ENCODE measurements at regions not wholly inside any gene's neighbourhood (a gene's known extent, or its start where the extent isn't known, plus 50 kb on each side); places are given as distances from the start of the nearest gene placed in this dataset.

DNA sequence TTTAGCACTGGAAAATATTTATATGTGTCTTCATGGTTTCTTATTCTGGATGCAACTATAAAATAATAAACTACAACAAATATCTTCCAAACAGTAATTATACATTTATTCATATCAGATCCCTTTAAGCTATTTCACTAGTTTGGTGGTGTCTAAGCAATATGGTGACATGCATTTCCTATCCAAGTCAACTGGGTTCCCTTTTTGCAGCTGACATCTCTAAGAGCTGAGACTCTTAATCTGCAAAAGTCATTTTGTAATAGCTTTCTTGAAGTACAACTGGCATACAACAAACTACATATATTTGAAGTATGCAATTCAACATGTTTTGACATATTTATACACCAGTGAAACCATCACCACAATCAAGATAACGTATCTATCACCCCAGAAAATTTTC, 59.9 kb upstream of the SLC1A4 start (continued):
- TF ChIP-seq ZFP36L2 (CRISPR knock-in tag; IDR thresholded peaks at IDR 0.05), result no peak

DNA sequence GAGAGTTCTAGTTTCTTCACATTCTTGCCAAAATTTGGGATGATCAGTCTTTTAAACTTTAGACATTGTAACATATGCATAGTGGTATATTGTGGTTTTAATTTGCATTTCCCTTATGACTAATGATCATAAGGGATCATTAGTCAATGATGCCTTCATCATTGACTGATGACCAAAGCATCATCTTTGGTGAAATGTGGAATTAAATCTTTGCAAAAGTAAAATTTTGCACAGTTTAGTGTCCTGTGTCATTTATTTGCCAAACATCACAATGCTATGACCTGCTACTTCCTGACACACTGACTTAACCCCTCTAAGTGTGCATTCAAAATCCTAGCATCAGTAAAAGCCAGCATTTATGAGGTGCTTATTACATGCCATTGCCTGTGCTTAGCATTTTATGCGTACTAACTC, 58.9 kb upstream of the SLC1A4 start:
- FAIRE-seq, result no peak
- H3K9me3 ChIP-seq (ENCODE audit: low read length), result no peaks in the 10 kb centered on the region
- no peaks in the 10 kb centered on the region for H3K79me2 ChIP-seq (ENCODE audit: insufficient read depth, low read length)
- in situ Hi-C loops (cut with HindIII; ENCODE audit: extremely low pct_ligation_motif_present, low pct_unique_long_range_greater_than_20kb), result no loop called here
- no peak overlapping the region for H3K4me3 ChIP-seq (replicated peaks in 1 of 3; ENCODE audit: insufficient read depth in 1 of 3, low read depth in 2 of 3, low read length in 3 of 3)
- no peak overlapping the region for H3K9ac ChIP-seq (ENCODE audit: insufficient read depth, low read depth, low read length)
- no peaks in the 10 kb centered on the region for H4K20me1 ChIP-seq (ENCODE audit: insufficient read depth, low read length)
- 0 out of 2 replicates have a peak, but pooled peaks cover 7% of the 10 kb centered on the region for H3K4me1 ChIP-seq (ENCODE audit: insufficient read depth, low read length)
- WGBS (ENCODE audit: low lambda C conversion rate), result 55% methylated on average over 1 of the region's 1 CpG
- no peaks in the 10 kb centered on the region for H3K36me3 ChIP-seq (replicated peaks in 1 of 2; ENCODE audit: control insufficient read depth in 1 of 2, insufficient read depth in 2 of 2, low read length in 2 of 2)
- ChIA-PET POLR2A (no interaction called here), CTCF (ENCODE audit: low intra/inter-chr PET ratio, low total read pairs) (no interaction called here)
- no peak overlapping the region for H2AFZ ChIP-seq (ENCODE audit: low read length)
- no peak for DNase-seq (ENCODE audit: low spot score)
- no TSS peak for BruUV-seq (replicated peaks)
- no peak for ATAC-seq
- H3K27ac ChIP-seq (ENCODE audit: extremely low read length, insufficient read depth, low read length), result no peak overlapping the region
- intact Hi-C loops (cut with micrococcal nuclease; ENCODE audit: unreplicated experiment), result no loop called here
- H3K27me3 ChIP-seq (ENCODE audit: control insufficient read depth in 1 of 2, insufficient read depth in 2 of 2, low read length in 2 of 2), result peaks cover 0 to 26% of the 10 kb centered on the region in 2 experiments; a peak in 3 of 5 replicates
- H3K4me2 ChIP-seq (ENCODE audit: low read depth, low read length), result no peak overlapping the region
- TF ChIP-seq ZNF567 (CRISPR knock-in tag; IDR thresholded peaks at IDR 0.05; ENCODE audit: borderline replicate concordance) (no peak), ZSCAN31 (CRISPR knock-in tag; IDR thresholded peaks at IDR 0.05; ENCODE audit: low read depth) (no peak), IRF2 (CRISPR knock-in tag; IDR thresholded peaks at IDR 0.05) (no peak), SMARCC2 (IDR thresholded peaks at IDR 0.05) (no peak), NR2C2 (CRISPR knock-in tag; IDR thresholded peaks at IDR 0.05; ENCODE audit: borderline replicate concordance) (no peak), ZNF550 (CRISPR knock-in tag; IDR thresholded peaks at IDR 0.05; ENCODE audit: borderline replicate concordance) (no peak), ZNF703 (CRISPR knock-in tag; IDR thresholded peaks at IDR 0.05; ENCODE audit: borderline replicate concordance) (no peak)
- TF ChIP-seq, protein P1, sequence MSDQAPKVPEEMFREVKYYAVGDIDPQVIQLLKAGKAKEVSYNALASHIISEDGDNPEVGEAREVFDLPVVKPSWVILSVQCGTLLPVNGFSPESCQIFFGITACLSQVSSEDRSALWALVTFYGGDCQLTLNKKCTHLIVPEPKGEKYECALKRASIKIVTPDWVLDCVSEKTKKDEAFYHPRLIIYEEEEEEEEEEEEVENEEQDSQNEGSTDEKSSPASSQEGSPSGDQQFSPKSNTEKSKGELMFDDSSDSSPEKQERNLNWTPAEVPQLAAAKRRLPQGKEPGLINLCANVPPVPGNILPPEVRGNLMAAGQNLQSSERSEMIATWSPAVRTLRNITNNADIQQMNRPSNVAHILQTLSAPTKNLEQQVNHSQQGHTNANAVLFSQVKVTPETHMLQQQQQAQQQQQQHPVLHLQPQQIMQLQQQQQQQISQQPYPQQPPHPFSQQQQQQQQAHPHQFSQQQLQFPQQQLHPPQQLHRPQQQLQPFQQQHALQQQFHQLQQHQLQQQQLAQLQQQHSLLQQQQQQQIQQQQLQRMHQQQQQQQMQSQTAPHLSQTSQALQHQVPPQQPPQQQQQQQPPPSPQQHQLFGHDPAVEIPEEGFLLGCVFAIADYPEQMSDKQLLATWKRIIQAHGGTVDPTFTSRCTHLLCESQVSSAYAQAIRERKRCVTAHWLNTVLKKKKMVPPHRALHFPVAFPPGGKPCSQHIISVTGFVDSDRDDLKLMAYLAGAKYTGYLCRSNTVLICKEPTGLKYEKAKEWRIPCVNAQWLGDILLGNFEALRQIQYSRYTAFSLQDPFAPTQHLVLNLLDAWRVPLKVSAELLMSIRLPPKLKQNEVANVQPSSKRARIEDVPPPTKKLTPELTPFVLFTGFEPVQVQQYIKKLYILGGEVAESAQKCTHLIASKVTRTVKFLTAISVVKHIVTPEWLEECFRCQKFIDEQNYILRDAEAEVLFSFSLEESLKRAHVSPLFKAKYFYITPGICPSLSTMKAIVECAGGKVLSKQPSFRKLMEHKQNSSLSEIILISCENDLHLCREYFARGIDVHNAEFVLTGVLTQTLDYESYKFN (CRISPR knock-in tag; conservative IDR thresholded peaks at IDR 0.05), result no peak
- TF ChIP-seq, protein P2, sequence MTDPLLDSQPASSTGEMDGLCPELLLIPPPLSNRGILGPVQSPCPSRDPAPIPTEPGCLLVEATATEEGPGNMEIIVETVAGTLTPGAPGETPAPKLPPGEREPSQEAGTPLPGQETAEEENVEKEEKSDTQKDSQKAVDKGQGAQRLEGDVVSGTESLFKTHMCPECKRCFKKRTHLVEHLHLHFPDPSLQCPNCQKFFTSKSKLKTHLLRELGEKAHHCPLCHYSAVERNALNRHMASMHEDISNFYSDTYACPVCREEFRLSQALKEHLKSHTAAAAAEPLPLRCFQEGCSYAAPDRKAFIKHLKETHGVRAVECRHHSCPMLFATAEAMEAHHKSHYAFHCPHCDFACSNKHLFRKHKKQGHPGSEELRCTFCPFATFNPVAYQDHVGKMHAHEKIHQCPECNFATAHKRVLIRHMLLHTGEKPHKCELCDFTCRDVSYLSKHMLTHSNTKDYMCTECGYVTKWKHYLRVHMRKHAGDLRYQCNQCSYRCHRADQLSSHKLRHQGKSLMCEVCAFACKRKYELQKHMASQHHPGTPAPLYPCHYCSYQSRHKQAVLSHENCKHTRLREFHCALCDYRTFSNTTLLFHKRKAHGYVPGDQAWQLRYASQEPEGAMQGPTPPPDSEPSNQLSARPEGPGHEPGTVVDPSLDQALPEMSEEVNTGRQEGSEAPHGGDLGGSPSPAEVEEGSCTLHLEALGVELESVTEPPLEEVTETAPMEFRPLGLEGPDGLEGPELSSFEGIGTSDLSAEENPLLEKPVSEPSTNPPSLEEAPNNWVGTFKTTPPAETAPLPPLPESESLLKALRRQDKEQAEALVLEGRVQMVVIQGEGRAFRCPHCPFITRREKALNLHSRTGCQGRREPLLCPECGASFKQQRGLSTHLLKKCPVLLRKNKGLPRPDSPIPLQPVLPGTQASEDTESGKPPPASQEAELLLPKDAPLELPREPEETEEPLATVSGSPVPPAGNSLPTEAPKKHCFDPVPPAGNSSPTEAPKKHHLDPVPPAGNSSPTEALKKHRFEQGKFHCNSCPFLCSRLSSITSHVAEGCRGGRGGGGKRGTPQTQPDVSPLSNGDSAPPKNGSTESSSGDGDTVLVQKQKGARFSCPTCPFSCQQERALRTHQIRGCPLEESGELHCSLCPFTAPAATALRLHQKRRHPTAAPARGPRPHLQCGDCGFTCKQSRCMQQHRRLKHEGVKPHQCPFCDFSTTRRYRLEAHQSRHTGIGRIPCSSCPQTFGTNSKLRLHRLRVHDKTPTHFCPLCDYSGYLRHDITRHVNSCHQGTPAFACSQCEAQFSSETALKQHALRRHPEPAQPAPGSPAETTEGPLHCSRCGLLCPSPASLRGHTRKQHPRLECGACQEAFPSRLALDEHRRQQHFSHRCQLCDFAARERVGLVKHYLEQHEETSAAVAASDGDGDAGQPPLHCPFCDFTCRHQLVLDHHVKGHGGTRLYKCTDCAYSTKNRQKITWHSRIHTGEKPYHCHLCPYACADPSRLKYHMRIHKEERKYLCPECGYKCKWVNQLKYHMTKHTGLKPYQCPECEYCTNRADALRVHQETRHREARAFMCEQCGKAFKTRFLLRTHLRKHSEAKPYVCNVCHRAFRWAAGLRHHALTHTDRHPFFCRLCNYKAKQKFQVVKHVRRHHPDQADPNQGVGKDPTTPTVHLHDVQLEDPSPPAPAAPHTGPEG (CRISPR knock-in tag; IDR thresholded peaks at IDR 0.05), result no peak
- TF ChIP-seq, protein P3, sequence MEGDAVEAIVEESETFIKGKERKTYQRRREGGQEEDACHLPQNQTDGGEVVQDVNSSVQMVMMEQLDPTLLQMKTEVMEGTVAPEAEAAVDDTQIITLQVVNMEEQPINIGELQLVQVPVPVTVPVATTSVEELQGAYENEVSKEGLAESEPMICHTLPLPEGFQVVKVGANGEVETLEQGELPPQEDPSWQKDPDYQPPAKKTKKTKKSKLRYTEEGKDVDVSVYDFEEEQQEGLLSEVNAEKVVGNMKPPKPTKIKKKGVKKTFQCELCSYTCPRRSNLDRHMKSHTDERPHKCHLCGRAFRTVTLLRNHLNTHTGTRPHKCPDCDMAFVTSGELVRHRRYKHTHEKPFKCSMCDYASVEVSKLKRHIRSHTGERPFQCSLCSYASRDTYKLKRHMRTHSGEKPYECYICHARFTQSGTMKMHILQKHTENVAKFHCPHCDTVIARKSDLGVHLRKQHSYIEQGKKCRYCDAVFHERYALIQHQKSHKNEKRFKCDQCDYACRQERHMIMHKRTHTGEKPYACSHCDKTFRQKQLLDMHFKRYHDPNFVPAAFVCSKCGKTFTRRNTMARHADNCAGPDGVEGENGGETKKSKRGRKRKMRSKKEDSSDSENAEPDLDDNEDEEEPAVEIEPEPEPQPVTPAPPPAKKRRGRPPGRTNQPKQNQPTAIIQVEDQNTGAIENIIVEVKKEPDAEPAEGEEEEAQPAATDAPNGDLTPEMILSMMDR (CRISPR knock-in tag; IDR thresholded peaks at IDR 0.05), result no peak

All from HepG2 (cell line).